GDM1 (cell line): ENCODE measurements at regions not wholly inside any gene's neighbourhood (a gene's known extent, or its start where the extent isn't known, plus 50 kb on each side); places are given as distances from the start of the nearest gene placed in this dataset.

Experiments used
- DNase-seq: peaks from one replicate; lab custom pipeline; 2025; lab: John Stamatoyannopoulos, UW

DNA sequence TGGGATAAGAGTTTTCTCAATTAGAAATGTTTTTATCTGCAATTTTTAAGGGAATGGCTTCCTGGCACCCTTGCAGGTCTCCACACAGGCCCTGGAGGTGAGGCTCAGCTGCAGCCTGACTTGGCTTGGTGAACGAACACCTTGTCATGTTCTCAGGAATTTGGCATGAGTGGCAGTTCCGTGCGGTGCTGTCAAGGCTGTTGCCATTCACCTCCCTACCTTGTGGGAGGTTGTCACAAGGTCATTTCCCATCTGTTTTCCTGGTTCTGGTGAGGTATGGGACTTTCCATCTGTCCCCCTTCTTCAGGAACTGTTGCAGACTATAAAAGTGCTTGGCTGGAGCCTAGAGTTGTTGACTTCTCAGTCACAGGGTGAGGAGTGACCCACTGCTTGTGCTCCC lies 82.9 kb downstream of the ELOVL4 start:
- DNase-seq = no peak

DNA sequence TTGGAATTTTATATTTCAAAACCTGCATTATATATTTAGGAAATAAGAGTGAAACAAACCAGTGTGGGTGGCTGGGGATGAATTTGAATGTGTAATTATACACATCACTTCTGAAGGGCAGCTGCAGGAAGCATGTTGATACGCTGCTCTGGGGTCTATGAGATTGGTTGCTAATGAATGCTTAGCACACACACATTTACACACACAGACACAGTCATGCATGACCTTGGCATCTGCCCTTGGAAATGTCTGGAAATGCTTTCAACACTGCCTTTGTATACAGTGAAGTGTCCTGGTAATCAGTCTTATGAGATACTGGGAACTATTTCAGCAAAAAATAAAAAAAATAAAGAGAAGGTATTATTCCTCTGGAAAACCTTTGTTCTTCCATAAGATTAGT lies 83.4 kb downstream of the ELOVL4 start:
- no peak for DNase-seq

DNA sequence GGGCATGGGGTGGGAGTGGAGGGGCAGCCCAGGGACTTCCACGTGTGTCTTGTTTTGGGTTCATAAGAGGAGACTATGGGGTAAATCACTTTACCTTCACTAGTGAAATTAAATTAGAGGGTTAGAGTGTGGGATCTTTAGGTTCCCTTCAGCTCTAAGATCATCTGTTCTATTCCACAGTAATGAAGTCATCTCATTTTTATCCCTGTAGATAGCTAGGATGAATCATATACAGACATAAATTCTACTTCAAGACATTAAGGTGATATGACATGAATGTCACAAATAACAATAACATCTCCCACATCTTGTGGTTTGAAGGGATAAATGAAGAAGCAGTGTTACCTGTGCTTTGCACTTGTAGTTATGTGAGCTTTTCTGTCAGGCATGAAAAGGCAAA lies 83.8 kb downstream of the ELOVL4 start:
- DNase-seq = no peak

DNA sequence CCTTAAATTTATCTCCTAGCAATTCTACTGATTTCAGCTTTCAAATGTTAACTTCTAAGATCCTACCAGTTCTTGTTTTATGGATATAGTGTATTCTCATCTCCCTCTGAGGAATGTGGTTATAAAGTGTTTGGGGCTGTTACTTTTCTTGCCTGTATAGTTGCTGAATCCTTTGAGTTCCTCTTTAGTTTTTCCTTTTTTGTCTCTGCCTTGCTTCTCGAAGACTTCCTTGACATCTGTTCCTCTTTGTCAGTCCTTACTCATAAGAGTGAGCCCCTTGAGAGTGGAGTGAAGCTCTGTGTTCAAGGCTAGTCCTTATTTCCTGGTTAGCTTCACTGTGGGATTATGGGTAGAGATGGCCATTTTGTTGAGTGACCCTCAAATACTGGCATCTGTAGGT lies 84.6 kb downstream of the ELOVL4 start:
- DNase-seq = no peak

DNA sequence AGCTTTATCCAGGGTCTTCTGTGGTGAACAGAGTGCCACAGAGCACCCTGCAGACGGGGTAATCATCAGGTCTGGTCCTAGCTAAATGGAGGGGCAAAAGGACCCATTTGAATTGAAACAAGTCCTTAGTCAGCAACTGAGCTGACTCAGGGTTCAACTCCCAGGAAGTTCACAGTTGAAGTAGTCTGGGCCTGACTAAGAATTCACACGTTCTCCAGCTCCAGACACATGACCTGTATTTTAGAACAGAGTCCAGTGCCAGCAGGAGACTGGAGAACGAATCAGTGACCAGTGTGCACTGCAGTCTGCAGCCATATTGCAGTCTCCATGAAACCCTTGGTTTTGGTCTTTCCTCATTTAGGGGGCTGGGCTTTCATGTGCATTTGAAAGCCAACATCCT lies 85.2 kb downstream of the ELOVL4 start:
- DNase-seq = no peak

DNA sequence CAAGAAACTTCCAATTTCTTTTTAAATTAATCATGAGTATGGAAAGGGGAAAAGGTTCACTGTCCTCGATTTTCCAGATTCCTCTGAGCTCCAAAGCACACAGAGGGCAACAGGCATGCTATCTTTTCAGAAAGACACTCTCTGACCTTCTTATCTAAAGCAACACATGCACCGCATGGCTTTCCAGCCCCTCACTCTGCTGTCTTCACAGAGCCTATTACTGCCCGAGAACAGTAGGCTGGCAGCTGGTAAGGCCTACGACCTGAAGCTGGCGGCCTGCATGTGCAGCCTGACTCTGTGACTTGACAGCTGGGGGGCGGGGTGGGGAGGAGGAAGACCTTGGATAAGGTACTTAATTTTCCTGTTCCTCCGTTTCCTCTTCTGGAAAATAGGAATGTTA lies 86.3 kb downstream of the ELOVL4 start:
- DNase-seq = no peak

DNA sequence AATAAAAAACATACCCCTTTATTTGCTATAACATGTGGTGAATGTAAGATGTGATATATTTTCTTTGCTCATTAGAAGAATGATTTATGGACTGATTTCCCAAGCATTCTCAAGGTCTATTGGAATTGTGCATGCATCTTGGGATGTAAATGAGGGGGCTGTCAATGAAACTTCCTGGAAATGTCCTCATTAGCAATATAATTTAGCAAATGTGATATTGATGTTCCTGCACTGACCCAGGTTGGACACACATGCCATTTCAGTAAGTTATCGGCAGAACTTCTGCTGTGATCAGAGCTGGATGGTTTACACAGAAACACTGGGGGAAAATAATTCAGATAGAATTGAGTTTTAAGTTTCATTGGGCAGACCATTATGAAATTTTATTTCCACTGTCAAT lies 99.9 kb downstream of the ELOVL4 start:
- DNase-seq = no peak

DNA sequence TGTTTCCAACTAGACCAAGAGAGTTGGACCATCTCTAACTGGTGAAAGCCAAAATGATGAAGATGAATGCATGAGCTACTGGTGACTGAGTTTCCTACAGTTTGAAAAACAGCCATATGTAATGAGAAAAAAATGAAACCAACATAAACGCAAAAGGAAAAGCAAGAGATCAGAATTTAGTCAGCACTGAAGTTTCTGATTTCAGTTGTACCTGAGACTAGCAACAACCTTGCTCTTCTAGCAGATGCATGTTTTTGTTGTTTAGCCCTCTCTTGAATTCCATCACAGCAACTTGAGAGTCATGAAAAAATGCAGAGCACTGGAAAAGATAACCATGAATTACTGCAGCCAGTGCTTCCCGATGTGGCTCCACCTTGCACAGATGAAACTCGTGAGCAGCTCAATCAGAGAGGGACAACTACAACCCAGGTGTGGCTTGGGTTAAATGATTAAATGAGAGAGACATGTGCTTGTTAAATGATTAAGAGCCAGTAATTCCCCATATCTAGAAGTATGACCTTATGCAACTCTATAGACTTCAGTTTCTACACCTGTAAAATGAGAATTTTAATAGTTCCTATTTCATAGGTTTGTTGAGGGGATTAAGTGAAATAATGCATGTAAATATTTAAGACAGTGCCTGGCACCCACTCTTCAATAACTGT lies 104.8 kb downstream of the ELOVL4 start:
- DNase-seq = no peak

DNA sequence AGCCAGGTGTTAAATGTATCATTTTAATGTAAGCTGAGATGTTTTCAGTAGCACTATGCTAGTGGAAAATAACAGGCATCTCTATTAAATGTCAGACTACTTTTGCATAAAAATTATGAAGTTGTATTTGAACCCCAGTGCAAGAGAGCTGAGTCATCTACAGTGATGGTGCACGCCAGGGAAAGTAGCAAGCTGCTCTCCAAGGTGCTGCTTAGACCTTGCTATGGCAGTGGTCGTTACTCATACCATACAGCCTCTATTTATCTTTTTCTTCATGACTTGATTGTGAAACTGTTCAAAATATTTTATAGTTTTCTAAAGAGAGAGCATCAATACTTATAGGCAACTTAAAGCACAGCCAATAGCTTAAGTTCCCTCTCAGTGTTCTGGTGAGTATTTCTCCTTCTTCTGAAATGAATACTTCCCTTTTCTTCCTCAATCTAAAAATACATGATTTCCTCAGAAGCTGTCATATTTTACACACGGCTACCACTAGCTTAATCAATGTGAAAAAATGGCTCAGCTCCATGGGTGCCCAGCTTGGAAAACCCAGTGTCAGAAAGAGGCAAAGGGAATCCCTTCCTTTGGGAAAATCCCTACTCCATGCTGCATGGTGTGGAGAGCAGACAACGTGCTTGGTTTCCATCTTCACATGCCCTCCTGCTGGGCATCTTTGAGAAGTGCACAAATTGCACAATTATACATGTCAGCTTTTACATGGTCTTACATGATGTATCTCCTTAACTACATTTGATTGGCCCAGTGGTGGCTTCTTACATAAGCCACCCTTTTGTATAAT lies 105.6 kb downstream of the ELOVL4 start:
- DNase-seq = no peak

DNA sequence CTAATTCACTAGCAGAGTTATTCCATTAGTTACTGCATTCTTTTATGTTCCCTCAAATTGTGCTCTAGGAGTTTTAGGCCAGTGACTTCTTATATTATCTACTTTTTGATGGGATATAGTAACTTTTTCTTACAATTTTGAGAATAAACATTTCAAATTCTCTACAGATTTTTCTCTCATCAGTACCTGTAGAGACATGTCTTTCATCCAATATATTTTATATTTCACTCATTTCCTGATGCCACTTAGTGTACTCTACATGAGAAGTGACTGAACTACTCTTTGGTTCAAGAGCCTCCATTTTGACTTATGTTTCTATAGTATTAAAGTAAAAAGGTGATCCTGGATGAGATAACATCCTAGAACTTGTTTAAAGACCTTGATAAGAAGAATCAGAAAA lies 108.5 kb downstream of the ELOVL4 start:
- no peak for DNase-seq

DNA sequence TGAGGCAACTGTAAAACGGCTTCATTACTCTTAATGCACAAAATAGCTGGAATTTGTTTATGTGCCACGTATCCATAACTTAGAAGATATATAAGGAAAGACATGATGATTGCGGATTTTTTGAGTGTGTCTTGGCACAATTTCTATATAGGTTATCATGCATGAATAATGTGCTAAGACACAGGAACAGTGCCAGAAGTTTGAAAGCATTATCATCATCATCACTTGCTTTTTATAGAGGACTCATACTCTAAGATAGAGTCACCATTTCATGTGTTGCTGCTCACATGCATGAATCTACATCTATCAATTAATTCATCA lies 113.4 kb downstream of the ELOVL4 start:
- no peak for DNase-seq

DNA sequence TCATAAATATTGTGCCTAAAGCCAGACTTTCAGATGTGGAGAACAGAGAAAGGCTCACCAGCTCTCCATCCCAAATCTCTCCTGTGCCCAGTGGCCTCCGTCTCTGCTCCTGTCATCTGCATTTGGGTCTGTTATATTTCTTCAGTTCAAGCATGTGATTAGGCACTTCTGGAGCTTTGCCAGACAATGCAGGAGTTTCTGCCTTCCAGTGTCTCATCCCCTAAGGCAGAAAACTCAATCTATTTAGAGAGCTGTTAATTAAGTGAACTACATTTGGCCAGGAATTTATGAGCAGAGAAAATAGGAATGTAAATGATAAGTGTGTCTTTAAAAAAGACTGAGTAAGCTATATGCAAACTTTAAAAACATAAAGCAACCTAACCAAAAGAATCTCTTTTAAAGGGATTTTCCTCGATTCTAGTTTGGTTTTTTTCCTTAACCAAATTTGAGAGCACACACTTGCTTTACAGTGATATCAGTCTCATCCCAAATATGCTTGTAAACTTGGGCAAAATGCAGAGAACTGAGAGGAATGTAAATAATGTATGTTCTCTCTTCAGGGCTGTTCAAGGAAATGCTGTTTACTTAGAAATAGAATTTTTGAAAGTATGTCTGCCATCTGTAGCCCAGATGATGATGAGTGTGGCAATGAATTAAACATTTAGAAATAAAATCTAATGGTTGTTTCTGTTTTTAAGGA lies 113.9 kb downstream of the ELOVL4 start:
- DNase-seq = no peak

DNA sequence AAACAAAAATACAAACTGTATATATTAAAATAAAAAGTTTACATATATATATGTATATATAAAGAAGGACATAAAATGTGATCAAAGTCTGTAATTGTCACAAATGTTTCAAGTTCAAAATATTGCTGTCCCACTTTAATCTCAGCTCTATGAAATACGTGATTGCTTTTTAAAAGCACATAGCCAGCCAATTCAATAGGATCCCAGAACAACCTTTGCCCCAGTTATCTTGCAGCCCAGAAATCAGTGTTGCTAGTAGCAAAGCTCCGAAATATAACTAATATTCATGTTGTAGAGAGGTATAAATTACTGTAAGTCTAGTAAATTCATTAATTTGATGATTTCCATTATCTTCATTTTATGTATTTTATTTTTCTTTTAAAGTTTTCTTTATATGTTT lies 114.6 kb downstream of the ELOVL4 start:
- DNase-seq = no peak

DNA sequence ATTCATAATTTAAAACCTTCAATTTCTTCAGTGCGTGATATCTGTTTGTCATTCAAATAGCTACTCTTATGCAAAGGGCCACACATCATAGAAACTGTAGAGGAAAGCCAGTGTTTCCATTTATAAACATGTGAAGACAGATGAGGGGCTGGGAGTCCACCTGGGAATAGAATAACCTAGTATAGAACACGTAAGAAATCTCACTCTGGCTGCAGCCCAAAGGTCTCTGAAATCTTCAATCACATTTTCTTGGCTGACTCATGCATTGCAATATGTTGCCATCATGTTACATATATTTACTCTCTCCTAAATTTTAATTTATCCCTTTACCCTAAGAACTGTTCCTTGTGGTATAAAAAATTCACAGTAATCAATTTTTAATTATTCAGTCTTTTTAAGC lies 123.2 kb downstream of the ELOVL4 start:
- no peak for DNase-seq

DNA sequence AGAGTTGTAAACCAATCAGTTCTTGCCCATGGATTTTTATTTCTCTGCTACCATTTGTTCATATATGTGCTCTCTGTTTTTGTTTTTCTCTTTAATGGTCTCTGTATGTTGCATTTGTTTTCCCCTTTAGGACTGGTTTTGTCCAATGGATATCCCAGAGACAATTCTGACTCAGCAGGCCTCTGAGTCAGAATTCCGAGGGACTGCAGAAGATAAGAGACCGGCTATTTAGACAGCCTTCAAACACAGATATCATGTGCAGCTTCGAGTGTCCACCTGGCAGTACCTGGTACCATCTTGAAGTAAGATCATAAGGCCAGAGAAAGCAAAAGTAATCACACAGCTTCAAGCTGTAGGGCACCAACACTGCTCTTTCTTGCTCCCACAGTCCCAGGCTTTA lies 125.5 kb downstream of the ELOVL4 start:
- no peak for DNase-seq

DNA sequence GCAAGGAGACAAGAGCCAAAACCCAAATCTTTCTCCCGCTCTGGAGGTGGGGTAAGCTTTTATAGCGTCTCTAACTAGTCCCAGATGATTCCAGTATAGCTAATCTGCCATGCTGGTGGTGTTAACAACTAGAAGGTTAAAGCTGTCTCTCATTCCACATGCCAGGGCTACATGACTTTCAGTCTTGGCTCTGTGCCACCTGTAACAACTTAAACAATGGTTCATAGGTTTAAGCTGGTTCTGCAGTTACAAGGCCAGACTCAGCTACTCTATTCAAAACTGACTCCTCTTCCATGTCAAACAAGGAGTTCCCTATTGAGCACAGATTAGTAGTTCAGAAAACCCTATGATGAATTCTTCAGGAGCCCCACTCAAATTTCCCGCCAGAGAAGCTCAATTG lies 128.9 kb downstream of the ELOVL4 start:
- DNase-seq = no peak

DNA sequence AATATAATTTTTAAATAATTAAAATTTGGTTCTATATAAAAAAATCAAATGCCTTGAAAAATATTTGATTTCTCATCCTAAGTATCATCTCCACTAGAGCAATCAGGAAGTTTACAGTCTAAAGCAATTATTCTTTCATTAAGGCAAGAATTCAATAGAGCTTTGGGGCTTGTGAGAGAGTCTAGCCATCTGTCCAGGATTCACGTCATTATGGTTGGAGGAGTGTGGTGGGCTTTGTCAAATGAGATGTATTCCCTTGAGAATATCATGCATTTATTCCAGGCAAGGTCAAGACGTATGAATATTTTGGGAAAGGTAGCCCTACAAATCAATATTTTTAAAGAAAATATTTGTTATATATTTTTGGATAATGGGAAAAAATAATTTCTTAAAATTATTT lies 132.4 kb downstream of the ELOVL4 start:
- no peak for DNase-seq

DNA sequence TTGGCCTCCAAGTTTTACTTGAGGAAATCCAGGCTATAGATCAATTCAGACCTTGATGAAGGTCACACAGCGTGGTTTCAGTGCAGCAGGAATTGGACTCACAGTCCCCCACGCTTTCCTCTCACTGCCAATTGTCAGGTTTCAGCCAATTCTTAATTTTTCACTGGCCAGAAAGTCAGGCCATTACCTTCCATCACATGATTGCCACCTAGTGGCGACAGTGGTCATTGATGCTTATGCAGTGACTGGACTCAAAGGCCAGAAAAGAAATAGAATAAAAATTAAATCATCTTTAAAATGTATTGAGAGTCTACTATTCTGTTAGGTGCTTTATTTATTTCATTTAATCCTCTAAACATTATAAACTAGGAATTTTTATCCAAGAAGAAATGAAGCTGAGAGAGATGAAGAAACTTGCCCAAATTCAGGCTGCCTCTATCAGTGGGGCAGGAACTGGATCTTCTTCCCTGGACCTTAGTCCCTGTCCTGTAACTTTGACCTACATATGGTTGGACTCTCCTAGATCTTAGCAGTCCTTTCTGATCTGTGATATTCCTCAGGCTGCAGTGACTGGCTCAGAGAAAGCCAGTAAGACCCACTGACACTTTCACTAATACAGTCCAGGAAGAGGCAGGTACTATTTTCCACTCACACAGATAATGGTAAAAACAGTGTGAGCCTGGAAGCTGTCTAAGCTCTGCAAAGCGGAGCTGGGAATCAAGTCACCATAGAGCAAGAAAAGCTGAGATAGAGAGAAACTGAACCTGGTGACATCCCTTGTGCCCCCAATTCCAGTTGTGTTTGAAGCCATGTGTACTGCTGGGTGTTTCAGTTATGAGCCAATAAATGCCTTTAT lies 133.3 kb downstream of the ELOVL4 start:
- DNase-seq = peak; percentile 1

DNA sequence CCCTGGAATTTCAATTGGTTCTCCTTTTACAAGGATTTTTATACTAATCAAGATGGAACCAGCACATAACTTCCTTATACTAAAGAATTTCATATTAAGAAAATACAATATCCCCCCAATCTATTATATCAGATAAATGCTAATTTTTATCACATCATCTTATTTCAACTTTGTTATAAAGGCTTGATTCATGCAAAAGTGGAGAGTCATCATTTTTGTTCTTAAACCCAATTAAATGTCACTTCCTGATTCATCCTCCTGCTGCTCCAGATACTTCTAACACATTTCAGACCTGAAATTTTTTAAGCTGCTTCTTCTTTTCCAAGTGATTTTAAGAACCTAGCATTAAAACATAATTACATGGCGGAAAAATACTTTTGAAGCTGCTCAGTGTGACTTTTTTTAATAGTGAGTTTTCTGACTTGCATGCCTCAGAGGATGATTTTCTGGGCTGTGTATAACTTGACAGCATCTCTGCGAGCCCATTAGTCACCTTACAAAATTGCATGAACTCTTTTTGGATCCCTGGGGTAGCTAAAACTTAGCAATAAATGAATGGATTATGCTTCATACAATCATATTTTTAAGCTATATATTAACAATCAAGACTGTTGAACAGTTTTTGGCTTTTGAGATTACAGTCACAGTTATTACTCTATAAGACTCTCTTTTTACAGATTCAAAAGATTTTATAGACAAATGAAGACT lies 134.1 kb downstream of the ELOVL4 start:
- DNase-seq = no peak

DNA sequence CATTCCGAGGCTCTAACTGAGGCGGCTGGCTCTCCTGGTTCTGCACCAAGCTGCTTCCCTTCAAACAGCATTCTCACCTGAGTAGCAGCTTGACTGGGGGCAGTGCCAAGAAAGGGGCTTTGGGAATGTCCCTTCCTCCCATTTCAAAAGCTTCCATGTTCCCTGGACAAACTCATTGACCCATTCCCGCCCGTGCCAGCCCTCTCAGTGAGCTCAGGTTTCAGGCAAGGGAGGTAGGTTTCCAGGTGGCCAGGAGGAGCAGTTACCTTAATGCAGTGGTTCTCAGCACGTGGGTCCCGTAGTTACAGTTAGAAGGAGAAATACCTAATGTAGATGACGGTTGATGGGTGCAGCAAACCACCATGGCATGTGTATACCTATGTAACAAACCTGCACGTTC lies 135.2 kb downstream of the ELOVL4 start:
- no peak for DNase-seq

DNA sequence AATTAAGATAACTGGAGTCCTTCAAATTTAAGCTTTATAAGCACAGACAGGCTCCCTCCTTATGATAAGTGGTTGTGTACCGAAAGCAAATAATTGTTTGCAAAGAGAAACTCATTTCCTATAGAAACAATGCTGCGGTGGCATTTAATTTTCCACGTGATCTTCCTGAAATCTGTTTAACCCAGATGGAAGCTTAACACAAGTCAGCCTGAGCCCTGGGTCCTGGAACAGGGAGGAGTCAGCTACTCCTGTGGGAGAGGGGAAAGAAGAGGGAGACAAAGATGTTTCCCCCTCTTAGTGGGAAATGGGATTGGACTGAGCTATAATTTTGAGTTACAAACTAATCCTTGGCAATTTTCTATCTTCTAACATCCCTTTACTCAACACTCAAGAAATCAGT lies 136.5 kb downstream of the ELOVL4 start:
- no peak for DNase-seq

DNA sequence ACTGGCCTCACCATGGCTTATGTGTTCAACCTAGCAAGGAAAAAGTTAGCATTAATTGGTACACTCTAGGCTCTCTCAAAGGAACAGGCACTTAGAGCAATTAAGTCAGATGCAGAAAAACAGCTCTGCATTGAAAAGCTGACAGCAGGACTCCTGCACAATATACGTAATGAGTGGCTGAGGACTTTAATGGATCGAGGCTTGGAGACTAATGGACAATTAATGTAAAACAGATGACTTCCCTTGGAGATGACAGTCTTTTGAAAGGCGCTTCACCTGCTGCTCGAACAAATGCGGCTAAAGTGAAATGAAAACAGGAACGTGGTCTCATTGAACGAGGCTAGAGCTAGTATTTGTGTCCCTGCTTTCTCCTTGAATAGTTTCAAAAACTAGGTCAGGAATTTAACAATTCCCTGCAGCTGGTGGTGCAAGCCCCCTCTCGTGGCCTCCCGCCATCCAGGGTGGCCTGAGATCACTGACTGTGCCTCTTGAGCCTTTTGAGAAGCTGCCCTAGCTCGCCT lies 137.1 kb downstream of the ELOVL4 start:
- DNase-seq = no peak
